ENCODE measurements at regions not wholly inside any gene's neighbourhood (a gene's known extent, or its start where the extent isn't known, plus 50 kb on each side); places are given as distances from the start of the nearest gene placed in this dataset.

GRCh38 chr16:54512467-54512995 is 225.9 kb upstream of the IRX3 start (continued):
- no peak for TF ChIP-seq REST (IDR thresholded peaks at IDR 0.05; ENCODE audit: unreplicated experiment)

- no peak overlapping the region for H3K4me2 ChIP-seq
- TF ChIP-seq ZNF462 (CRISPR knock-in tag; IDR thresholded peaks at IDR 0.05) (no peak), CTCF (conservative IDR thresholded peaks at IDR 0.05; ENCODE audit: low read depth in 2 of 2) (no peak), POLR2AphosphoS5 (IDR thresholded peaks at IDR 0.05; ENCODE audit: low read depth) (no peak), REST (IDR thresholded peaks at IDR 0.05; ENCODE audit: unreplicated experiment) (no peak), ETS1 (IDR thresholded peaks at IDR 0.05) (no peak), EZH2phosphoT487 (IDR thresholded peaks at IDR 0.05; ENCODE audit: unreplicated experiment) (no peak), ZNF114 (CRISPR knock-in tag; IDR thresholded peaks at IDR 0.05) (no peak), STAT1 (IDR thresholded peaks at IDR 0.05; ENCODE audit: unreplicated experiment) (no peak)
These were observed 224.7 kb upstream of the IRX3 start for GRCh38 chr16:54511222-54511731.

More at GRCh38 chr16:54511222-54511731, 224.7 kb upstream of the IRX3 start:
- H3K4me1 Mint-ChIP-seq: peaks cover 41% of the 10 kb centered on the region
- Histone ChIP-seq H3K27me3 (ENCODE audit: insufficient read depth) (no peaks in the 10 kb centered on the region), H3K4me1 (ENCODE audit: insufficient read depth) (peaks cover 21% of the 10 kb centered on the region), H3K27ac (ENCODE audit: low read depth) (no peak overlapping the region), H2AFZ (peak overlapping the region; percentile 83; the same call in 1 of the 2 replicates), H3K9me2 (ENCODE audit: insufficient read depth) (no peaks in the 10 kb centered on the region), H3K4me3 (no peak overlapping the region), H3K79me2 (replicated peaks; ENCODE audit: insufficient read depth) (no peaks in the 10 kb centered on the region), H3K36me3 (ENCODE audit: insufficient read depth) (no peaks in the 10 kb centered on the region), H3F3A (replicated peaks; ENCODE audit: low read depth) (no peaks in the 10 kb centered on the region), H4K20me1 (replicated peaks; ENCODE audit: insufficient read depth) (no peaks in the 10 kb centered on the region)
- no peaks in the 10 kb centered on the region for H3K9me3 Mint-ChIP-seq
- no peak overlapping the region for H3K27ac Mint-ChIP-seq
- ATAC-seq: no peak
- H3K27me3 Mint-ChIP-seq (ENCODE audit: insufficient read depth, low read depth, poor library complexity): peaks cover 5% of the 10 kb centered on the region
- H3K4me3 Mint-ChIP-seq: no peak overlapping the region
- no peak for DNase-seq (ENCODE audit: low spot score)
- no peaks in the 10 kb centered on the region for H3K36me3 Mint-ChIP-seq (ENCODE audit: low read depth)
